H9 (cell line): ENCODE measurements at regions not wholly inside any gene's neighbourhood (a gene's known extent, or its start where the extent isn't known, plus 50 kb on each side); places are given as distances from the start of the nearest gene placed in this dataset.

Experiments used
- DNase-seq: peaks from one replicate; pipeline ENCODE4 v3.0.0-alpha.2; 2017
- H2AFZ ChIP-seq: one replicate; pipeline ENCODE4 v1.6.1; 2013; ENCODE audit warnings: mild to moderate bottlenecking, low read length, control low read depth, moderate library complexity
- H2AK5ac ChIP-seq: 2 replicates; pipeline ENCODE4 v1.6.1; 2013; ENCODE audit warnings: low read length, control low read depth, mixed read lengths; ENCODE audit not compliant: insufficient read length
- H2BK120ac ChIP-seq: one replicate; pipeline ENCODE4 v1.6.1; 2013; ENCODE audit warnings: low read depth, mild to moderate bottlenecking, low read length, control low read depth, inconsistent platforms; ENCODE audit not compliant: poor library complexity, severe bottlenecking
- H2BK12ac ChIP-seq: 2 replicates; pipeline ENCODE4 v1.6.1; 2013; ENCODE audit warnings: low read length, control low read depth, mixed read lengths, low read depth; ENCODE audit not compliant: insufficient read length
- H2BK15ac ChIP-seq: 2 replicates; pipeline ENCODE4 v1.6.1; 2013; ENCODE audit warnings: low read depth, low read length, control low read depth
- H2BK20ac ChIP-seq: one replicate; pipeline ENCODE4 v1.6.1; 2013; ENCODE audit warnings: low read depth, mild to moderate bottlenecking, low read length, control low read depth, inconsistent platforms; ENCODE audit not compliant: poor library complexity, severe bottlenecking
- H2BK5ac ChIP-seq: 2 replicates; pipeline ENCODE4 v1.6.1; 2013; ENCODE audit warnings: low read length, control low read depth, mixed read lengths; ENCODE audit not compliant: insufficient read length
- H3K14ac ChIP-seq: 2 replicates; pipeline ENCODE4 v1.6.1; 2013; ENCODE audit warnings: low read length, control low read depth; ENCODE audit not compliant: insufficient read depth
- H3K18ac ChIP-seq: 2 replicates; pipeline ENCODE4 v1.6.1; 2013; ENCODE audit warnings: low read depth, mild to moderate bottlenecking, mixed read lengths, low read length, control low read depth; ENCODE audit not compliant: insufficient read length
- H3K23ac ChIP-seq: 2 replicates; pipeline ENCODE4 v1.6.1; 2013; ENCODE audit warnings: low read length, control low read depth, mixed read lengths, low read depth; ENCODE audit not compliant: insufficient read length
- H3K23me2 ChIP-seq: 2 replicates; pipeline ENCODE4 v1.6.1; 2013; ENCODE audit warnings: low read depth, mild to moderate bottlenecking, mixed read lengths, low read length, control low read depth; ENCODE audit not compliant: insufficient read length, poor library complexity, severe bottlenecking
- H3K27ac ChIP-seq: 2 replicates; pipeline ENCODE4 v1.5.1; 2013; ENCODE audit warnings: low read length, control low read depth, mixed read lengths, low read depth; ENCODE audit not compliant: insufficient read length
- H3K27me3 ChIP-seq: 2 replicates; pipeline ENCODE4 v1.6.1; 2013; ENCODE audit warnings: low read length, control low read depth, inconsistent platforms; ENCODE audit not compliant: insufficient read depth
- H3K4ac ChIP-seq: 2 replicates; pipeline ENCODE4 v1.6.1; 2013; ENCODE audit warnings: low read depth, mild to moderate bottlenecking, control low read depth, inconsistent platforms, low read length, moderate library complexity
- H3K4me1 ChIP-seq: 2 replicates; pipeline ENCODE4 v1.6.1; 2013; ENCODE audit warnings: low read length, control low read depth, inconsistent platforms; ENCODE audit not compliant: insufficient read depth
- H3K4me2 ChIP-seq: 2 replicates; pipeline ENCODE4 v1.6.1; 2013; ENCODE audit warnings: low read length, control low read depth, mixed read lengths; ENCODE audit not compliant: insufficient read length, insufficient read depth
- H3K56ac ChIP-seq: 2 replicates; pipeline ENCODE4 v1.6.1; 2013; ENCODE audit warnings: low read depth, mild to moderate bottlenecking, mixed read lengths, low read length, control low read depth; ENCODE audit not compliant: insufficient read length
- H3K79me1 ChIP-seq: 2 replicates; pipeline ENCODE4 v1.6.1; 2013; ENCODE audit warnings: low read depth, mild to moderate bottlenecking, moderate library complexity, low read length, control low read depth, inconsistent platforms; ENCODE audit not compliant: insufficient read depth, poor library complexity, severe bottlenecking
- H3K79me2 ChIP-seq: 2 replicates; pipeline ENCODE4 v1.6.1; 2013; ENCODE audit warnings: low read length, control low read depth, inconsistent platforms; ENCODE audit not compliant: insufficient read depth
- H3K9ac ChIP-seq: 2 replicates; pipeline ENCODE4 v1.6.1; 2013; ENCODE audit warnings: low read length, control low read depth, mixed read lengths; ENCODE audit not compliant: insufficient read length; ENCODE audit errors: extremely low read depth
- H3K9me3 ChIP-seq: one replicate; pipeline ENCODE4 v1.6.1; 2013; ENCODE audit warnings: low read depth, low read length, inconsistent platforms; ENCODE audit not compliant: control insufficient read depth
- H3T11ph ChIP-seq: one replicate; pipeline ENCODE4 v1.6.1; 2013; ENCODE audit warnings: mild to moderate bottlenecking, low read length, control low read depth, inconsistent platforms
- H4K20me1 ChIP-seq: one replicate; pipeline ENCODE4 v1.6.1; 2013; ENCODE audit not compliant: control insufficient read depth, insufficient read length, insufficient read depth
- H4K5ac ChIP-seq: 2 replicates; pipeline ENCODE4 v1.6.1; 2013; ENCODE audit warnings: low read depth, mild to moderate bottlenecking, mixed read lengths, low read length, control low read depth; ENCODE audit not compliant: insufficient read length
- H4K8ac ChIP-seq: replicated peaks from 2 replicates; pipeline ENCODE4 v1.6.1; 2013; ENCODE audit warnings: low read length, control low read depth, mixed read lengths, low read depth; ENCODE audit not compliant: insufficient read length
- H4K91ac ChIP-seq: 2 replicates; pipeline ENCODE4 v1.6.1; 2013; ENCODE audit warnings: low read depth, mild to moderate bottlenecking, moderate library complexity, mixed read lengths, low read length, control low read depth; ENCODE audit not compliant: insufficient read length
- H3K27ac Mint-ChIP-seq, 3 experiments: 2 replicates in 2 of 3; 3 replicates in 1 of 3; pipeline ENCODE4 v1.8.0; 2020 to 2021; ENCODE audit warnings: mixed read lengths in 3 of 3, mild to moderate bottlenecking in 1 of 3, moderate library complexity in 1 of 3
- H3K27me3 Mint-ChIP-seq: 2 replicates; pipeline ENCODE4 v1.8.0; 2021; ENCODE audit warnings: low read depth, mild to moderate bottlenecking, moderate library complexity, mixed read lengths
- H3K36me3 Mint-ChIP-seq, 3 experiments: 2 replicates in 2 of 3; 3 replicates in 1 of 3; pipeline ENCODE4 v1.8.0; 2020 to 2021; ENCODE audit warnings: low read depth in 3 of 3, mixed read lengths in 3 of 3; ENCODE audit not compliant: insufficient read depth in 1 of 3
- H3K4me1 Mint-ChIP-seq, 2 experiments: 2 replicates each; pipeline ENCODE4 v1.8.0; 2020; ENCODE audit warnings: mixed read lengths in 2 of 2
- H3K4me3 Mint-ChIP-seq, 2 experiments: 2 replicates in 1 of 2; 3 replicates in 1 of 2; pipeline ENCODE4 v1.8.0; 2020 to 2021; ENCODE audit warnings: mild to moderate bottlenecking in 2 of 2, mixed read lengths in 2 of 2, moderate library complexity in 1 of 2
- H3K9me3 Mint-ChIP-seq, 2 experiments: 2 replicates in 1 of 2; 3 replicates in 1 of 2; pipeline ENCODE4 v1.8.0; 2020; ENCODE audit warnings: mild to moderate bottlenecking in 2 of 2, mixed read lengths in 2 of 2, moderate library complexity in 1 of 2
- WGBS: extraction: QIAGEN DNeasy Blood & Tissue Kit; methylation state at CpG from one replicate; pipeline ENCODE4 v1.1.7; 2013; ENCODE audit warnings: missing lambda C conversion rate, low lambda C conversion rate, mixed read lengths; ENCODE audit not compliant: insufficient read length; ENCODE audit errors: extremely low coverage; 5-methylcytosine and 5-hydroxymethylcytosine counted together
- TF ChIP-seq, protein P1 (sequence below): fragments of 200-600 bp; sonication (generic); conservative IDR thresholded peaks from 3 replicates; pipeline ENCODE4 v1.8.0; 2021; ENCODE audit warnings: antibody characterized with exemption, mild to moderate bottlenecking

DNA sequence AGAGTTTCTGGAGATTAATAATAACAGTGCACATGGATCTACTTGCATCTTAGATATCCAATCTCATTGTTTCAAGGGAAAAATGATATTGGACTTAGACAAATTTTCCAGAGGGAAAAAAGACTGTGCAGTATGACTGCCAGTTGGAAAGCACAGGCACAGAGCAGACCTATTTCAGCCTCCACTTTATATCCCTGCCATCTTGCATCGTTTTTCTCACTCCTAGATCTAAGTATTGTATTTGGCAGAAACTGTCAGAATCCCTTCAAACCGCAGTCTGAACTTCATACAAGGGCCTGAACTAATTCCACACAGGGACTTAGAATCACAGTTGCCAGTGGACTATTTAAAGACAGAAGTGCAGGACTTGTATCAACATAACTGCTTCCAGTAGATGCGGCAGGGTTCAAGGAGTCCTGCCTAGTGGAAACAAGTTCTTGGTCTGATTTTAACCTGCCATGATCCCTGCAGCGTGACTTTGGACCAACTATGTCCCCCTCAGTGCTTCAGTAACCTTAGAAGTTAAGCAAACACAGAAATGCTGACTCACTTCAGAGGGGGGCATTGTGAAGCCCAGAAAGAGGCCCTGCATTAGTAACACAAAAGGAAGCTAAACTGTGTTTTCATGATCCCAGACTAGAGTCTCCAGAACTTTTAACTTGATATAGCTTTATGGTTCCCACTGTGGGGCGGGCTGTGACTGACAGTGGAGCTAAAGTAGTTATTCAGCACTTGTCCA, 95.7 kb upstream of the PALS2 start:
- no peak overlapping the region for H3T11ph ChIP-seq
- H3K79me1 ChIP-seq: no peaks in the 10 kb centered on the region
- H2BK5ac ChIP-seq: no peak overlapping the region
- Mint-ChIP-seq H3K9me3 (peaks cover 3% of the 10 kb centered on the region in 2 experiments; a peak in 3 of 5 replicates), H3K4me1 (peaks cover 41 to 46% of the 10 kb centered on the region in 2 experiments), H3K36me3 (peaks cover 2 to 5% (median 4%) of the 10 kb centered on the region in 3 experiments; a peak in 6 of 7 replicates), H3K27ac (peak overlapping the region in 1 of 3 experiments; percentile 85; a peak in 3 of 7 replicates), H3K4me3 (no peak overlapping the region), H3K27me3 (peaks cover 10% of the 10 kb centered on the region)
- H3K4me2 ChIP-seq: peak overlapping the region; percentile 15
- no peak overlapping the region for H4K5ac ChIP-seq
- H3K9ac ChIP-seq: no peak overlapping the region
- H3K27ac ChIP-seq: no peak overlapping the region
- H3K56ac ChIP-seq: no peak overlapping the region
- H2BK120ac ChIP-seq: no peak overlapping the region
- no CpG with 5 or more reads among the region's 5 CpGs for WGBS
- TF ChIP-seq, protein P1, sequence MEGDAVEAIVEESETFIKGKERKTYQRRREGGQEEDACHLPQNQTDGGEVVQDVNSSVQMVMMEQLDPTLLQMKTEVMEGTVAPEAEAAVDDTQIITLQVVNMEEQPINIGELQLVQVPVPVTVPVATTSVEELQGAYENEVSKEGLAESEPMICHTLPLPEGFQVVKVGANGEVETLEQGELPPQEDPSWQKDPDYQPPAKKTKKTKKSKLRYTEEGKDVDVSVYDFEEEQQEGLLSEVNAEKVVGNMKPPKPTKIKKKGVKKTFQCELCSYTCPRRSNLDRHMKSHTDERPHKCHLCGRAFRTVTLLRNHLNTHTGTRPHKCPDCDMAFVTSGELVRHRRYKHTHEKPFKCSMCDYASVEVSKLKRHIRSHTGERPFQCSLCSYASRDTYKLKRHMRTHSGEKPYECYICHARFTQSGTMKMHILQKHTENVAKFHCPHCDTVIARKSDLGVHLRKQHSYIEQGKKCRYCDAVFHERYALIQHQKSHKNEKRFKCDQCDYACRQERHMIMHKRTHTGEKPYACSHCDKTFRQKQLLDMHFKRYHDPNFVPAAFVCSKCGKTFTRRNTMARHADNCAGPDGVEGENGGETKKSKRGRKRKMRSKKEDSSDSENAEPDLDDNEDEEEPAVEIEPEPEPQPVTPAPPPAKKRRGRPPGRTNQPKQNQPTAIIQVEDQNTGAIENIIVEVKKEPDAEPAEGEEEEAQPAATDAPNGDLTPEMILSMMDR: no peak
- no peaks in the 10 kb centered on the region for H4K20me1 ChIP-seq
- no peak overlapping the region for H2BK12ac ChIP-seq
- no peak overlapping the region for H2AFZ ChIP-seq
- DNase-seq: peak; percentile 67
- no peaks in the 10 kb centered on the region for H3K27me3 ChIP-seq
- H2AK5ac ChIP-seq: no peak overlapping the region
- H3K23ac ChIP-seq: no peak overlapping the region
- H3K79me2 ChIP-seq: no peaks in the 10 kb centered on the region
- no peaks in the 10 kb centered on the region for H3K23me2 ChIP-seq
- H2BK20ac ChIP-seq: no peak overlapping the region
- no peak overlapping the region for H3K4ac ChIP-seq
- H3K4me1 ChIP-seq: peaks cover 12% of the 10 kb centered on the region
- H3K9me3 ChIP-seq: no peaks in the 10 kb centered on the region
- no peak overlapping the region for H3K18ac ChIP-seq
- H4K8ac ChIP-seq: no peak overlapping the region
- no peak overlapping the region for H4K91ac ChIP-seq
- H2BK15ac ChIP-seq: no peak overlapping the region
- H3K14ac ChIP-seq: no peak overlapping the region
